GM06990 (cell line): ENCODE measurements at regions not wholly inside any gene's neighbourhood (a gene's known extent, or its start where the extent isn't known, plus 50 kb on each side); places are given as distances from the start of the nearest gene placed in this dataset.
"Not testable (repeated sequence)": the region's sequence is repeated elsewhere in the genome, so short reads cannot be mapped to it uniquely, and the experiment has no call there.

ENCODE experiments used
- DNase-seq: peaks from one replicate; pipeline ENCODE4 v3.0.0-alpha.2; 2011; ENCODE audit not compliant: insufficient read length; ENCODE audit errors: extremely low read depth
- H3K27me3 ChIP-seq: replicated peaks from 2 replicates; pipeline ENCODE4 v1.6.0; 2011; ENCODE audit warnings: low read length; ENCODE audit not compliant: control insufficient read depth, insufficient read depth
- H3K36me3 ChIP-seq: 2 replicates; pipeline ENCODE4 v1.5.1; 2011; ENCODE audit warnings: low read length; ENCODE audit not compliant: control insufficient read depth, insufficient read depth
- H3K4me3 ChIP-seq: replicated peaks from 2 replicates; pipeline ENCODE4 v1.5.1; 2011; ENCODE audit warnings: low read depth, mild to moderate bottlenecking, control low read depth, low read length
- TF ChIP-seq, protein P1 (sequence below): IDR thresholded peaks from 2 replicates; pipeline ENCODE4 v1.5.1; 2011; ENCODE audit warnings: low read length, control low read depth, mild to moderate bottlenecking, inconsistent platforms; ENCODE audit not compliant: insufficient read depth, poor library complexity, severe bottlenecking

DNA sequence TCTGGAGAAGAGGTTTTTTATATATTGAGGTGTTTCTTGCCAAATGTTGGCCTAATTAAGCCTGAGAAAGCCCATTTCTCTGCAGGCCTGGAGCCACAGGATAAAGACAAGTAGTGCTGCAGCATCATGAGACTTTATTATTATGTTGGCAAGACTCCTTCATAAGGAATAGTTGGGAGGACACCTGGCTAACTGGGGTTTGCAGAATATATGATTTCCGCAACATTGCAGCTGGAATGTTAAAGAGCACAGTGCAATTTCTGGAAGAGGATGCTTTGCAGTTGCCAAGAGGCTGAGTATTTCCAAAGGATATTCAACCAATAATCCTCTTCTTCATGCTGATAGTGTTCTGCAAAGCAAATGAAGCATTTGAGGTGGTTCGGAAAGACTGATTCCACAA, 1512.8 kb upstream of the LRRTM3 start:
- Histone ChIP-seq H3K4me3 (no peak overlapping the region), H3K27me3 (no peaks in the 10 kb centered on the region), H3K36me3 (no peaks in the 10 kb centered on the region)
- TF ChIP-seq, protein P1, sequence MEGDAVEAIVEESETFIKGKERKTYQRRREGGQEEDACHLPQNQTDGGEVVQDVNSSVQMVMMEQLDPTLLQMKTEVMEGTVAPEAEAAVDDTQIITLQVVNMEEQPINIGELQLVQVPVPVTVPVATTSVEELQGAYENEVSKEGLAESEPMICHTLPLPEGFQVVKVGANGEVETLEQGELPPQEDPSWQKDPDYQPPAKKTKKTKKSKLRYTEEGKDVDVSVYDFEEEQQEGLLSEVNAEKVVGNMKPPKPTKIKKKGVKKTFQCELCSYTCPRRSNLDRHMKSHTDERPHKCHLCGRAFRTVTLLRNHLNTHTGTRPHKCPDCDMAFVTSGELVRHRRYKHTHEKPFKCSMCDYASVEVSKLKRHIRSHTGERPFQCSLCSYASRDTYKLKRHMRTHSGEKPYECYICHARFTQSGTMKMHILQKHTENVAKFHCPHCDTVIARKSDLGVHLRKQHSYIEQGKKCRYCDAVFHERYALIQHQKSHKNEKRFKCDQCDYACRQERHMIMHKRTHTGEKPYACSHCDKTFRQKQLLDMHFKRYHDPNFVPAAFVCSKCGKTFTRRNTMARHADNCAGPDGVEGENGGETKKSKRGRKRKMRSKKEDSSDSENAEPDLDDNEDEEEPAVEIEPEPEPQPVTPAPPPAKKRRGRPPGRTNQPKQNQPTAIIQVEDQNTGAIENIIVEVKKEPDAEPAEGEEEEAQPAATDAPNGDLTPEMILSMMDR, result no peak
- no peak for DNase-seq

DNA sequence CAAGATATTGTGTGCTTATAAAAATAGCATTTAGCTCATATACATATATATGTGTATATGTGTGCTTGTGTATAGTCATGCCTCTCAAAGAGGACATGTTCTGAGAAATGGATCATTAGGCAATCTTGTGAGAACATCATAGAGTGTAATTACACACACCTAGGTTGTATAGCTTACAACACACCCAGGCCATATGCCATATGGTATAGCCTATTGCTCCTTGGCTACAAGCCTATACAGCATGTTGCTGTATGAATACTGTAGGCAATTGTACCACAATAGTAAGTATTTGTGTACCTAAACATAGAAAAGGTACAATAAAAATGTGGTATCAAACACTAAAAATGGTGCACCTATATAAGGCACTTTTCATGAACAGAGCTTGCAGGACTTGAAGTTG, 1510.5 kb upstream of the LRRTM3 start:
- H3K36me3 ChIP-seq, result no peaks in the 10 kb centered on the region
- no peak overlapping the region for H3K4me3 ChIP-seq
- no peaks in the 10 kb centered on the region for H3K27me3 ChIP-seq
- TF ChIP-seq, protein P1, result no peak
- no peak for DNase-seq

DNA sequence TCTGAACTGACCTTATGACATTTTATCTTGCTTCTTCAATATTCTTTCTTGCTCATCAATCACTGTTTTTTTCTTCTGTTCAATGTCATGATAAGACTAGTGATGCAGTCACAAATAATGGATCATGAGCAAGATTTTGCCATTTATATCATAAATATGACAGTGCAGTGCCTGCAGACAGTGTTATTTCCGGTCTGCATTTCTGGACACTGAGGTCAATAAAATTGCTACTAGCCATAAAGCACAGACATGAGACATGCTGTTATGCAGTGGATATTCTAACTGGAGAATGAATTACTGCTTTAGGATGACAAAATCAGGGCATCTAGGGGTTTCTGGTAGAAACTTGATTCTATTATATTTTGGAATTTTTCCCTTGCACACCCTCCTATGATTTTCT, 1509.7 kb upstream of the LRRTM3 start:
- Histone ChIP-seq H3K4me3 (no peak overlapping the region), H3K36me3 (no peaks in the 10 kb centered on the region), H3K27me3 (no peaks in the 10 kb centered on the region)
- TF ChIP-seq, protein P1, result no peak
- DNase-seq, result no peak

DNA sequence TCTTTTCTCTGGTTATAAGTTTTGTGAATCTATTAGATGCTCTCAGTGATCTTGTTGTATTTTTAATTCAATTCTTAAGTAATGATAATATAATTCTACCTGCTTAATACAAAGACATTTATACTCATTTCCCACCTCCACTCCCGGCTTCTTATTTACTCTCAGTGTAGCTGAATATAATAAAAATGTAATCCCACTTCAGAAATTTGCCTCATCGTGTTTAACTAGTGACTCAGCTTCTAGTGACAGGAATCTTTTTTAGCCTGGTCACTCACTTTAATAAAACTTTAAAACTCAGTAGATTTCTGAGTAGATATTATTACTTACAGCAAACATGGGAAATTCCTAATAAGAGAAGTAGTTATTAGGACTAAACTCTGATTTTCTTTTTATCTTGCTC, 1506.2 kb upstream of the LRRTM3 start:
- TF ChIP-seq, protein P1, result no peak

DNA sequence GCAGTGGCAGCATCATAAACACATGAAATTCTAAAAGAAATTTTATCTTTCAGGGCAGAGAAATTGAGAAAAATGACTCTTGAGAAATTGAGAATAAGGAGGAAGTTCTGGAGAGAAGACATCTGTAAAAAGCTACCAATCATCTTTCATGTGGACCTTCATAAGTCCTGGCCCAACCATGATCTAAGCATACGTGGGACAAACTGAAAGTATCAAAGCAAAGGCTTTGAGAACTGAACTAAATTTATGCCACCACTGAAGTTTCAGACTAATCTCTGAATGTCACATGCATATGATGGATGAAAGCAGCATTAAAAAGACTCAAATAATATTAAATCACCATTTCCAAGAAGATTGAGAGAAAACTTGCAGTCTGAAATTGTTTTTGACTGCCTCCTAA, 1502.8 kb upstream of the LRRTM3 start:
- no peaks in the 10 kb centered on the region for H3K27me3 ChIP-seq
- TF ChIP-seq, protein P1, result no peak
- H3K36me3 ChIP-seq, result no peaks in the 10 kb centered on the region
- H3K4me3 ChIP-seq, result no peak overlapping the region
- DNase-seq, result no peak

More for the DNA sequence above, 1506.2 kb upstream of the LRRTM3 start:
- H3K4me3 ChIP-seq, result no peak overlapping the region
- no peaks in the 10 kb centered on the region for H3K27me3 ChIP-seq
- no peak for DNase-seq
- H3K36me3 ChIP-seq, result no peaks in the 10 kb centered on the region

DNA sequence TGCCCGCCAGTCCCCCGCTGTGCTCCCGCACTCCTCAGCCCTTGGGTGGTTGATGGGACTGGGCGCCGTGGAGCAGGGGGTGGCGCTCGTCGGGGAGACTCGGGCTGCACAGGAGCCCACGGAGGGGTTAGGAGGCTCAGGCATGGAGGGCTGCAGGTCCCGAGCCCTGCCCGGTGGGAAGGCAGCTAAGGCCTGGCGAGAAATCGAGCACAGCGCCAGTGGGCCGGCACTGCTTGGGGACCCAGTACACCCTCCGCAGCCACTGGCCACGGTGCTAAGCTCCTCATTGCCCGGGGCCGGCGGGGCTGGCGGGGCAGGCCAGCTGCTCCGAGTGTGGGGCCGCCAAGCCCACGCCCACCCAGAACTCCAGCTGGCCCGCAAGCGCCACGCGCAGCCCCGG, 1496.5 kb upstream of the LRRTM3 start:
- not testable (repeated sequence) for DNase-seq, H3K27me3 ChIP-seq, H3K4me3 ChIP-seq, H3K36me3 ChIP-seq
